ENCODE measurements at regions not wholly inside any gene's neighbourhood (a gene's known extent, or its start where the extent isn't known, plus 50 kb on each side); places are given as distances from the start of the nearest gene placed in this dataset.

- DNase-seq: no peak
Observed at GRCh38 chr6:14709900-14710299, 536.0 kb upstream of the JARID2 start.

DNA sequence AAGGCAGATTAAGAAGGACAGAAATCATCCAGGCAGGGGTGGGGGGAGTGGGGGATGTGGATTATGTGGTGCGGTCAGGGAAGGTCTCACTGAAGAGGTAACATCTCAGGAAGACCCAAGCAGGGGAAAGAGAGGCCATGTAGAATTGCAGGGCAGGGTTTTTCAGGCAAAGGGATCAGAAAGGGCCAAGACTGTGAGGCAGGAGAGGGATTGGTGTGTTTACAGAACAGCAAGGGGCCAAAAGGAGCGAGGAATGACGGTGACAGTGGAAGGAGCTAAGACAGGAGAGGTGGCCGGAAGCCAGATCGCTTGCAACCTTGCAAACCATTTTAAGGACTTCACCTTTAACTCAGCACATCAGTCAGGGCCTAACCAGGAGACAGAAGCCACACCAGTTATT is 535.4 kb upstream of the JARID2 start:
- DNase-seq: no peak

DNA sequence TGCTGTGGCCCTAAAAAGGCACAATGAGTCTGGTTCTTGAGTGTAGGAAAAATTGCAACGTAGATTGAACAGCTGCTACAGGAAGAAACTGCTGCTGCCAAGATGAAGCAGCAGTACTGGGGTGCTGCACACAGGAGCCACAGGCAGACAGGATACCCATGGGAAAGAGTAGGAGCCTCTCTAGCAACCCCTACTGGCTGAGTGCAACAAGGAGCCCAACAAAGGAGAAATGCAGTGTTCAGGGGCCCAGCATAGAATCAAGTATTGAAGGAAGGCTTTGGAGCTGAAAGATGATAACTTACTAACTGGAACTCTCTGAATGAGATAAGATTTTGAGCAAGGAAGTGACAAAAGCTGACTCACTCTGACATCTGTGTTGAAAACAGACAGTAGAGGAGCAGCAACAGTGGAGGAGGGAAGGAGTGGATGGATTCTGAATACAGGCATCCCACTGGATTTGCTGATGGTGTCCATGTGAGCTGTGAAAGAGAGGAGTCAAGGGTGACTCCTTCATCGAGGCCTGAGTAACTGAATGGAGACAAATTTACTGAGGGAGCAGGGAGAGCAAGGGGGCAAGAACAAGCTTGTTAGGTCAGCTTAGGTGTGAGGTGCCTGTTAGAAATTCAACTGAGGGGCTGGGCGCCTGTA is 534.7 kb upstream of the JARID2 start:
- no peak for DNase-seq

DNA sequence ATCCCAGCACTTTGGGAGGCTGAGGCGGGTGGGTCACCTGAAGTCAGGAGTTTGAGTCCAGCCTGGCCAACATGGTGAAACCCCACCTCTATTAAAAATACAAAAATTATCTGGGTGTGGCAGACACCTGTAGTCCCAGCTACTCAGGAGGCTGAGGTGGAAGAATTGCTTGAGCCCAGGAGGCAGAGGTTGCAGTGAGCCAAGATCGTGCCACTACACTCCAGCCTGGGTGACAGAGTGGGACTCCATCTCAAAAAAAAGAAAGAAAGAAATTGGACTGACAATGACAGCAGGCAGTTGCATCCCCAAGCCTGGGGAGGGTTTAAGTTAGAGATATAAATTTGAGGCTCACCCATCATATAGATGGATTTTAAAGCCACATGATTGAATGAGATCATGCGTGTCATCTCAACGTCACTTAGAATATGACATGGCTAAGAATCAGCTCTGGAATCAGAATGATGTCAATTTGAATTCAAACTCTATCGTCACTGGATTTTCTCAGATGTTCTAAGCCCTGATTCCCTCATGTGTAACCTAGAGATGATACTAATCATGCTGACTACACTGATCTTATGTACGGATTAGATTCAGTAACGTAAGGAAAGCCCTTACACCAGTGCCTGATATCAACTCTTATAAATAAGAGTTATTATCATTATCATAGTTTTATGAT is 534.0 kb upstream of the JARID2 start:
- no peak for DNase-seq

DNA sequence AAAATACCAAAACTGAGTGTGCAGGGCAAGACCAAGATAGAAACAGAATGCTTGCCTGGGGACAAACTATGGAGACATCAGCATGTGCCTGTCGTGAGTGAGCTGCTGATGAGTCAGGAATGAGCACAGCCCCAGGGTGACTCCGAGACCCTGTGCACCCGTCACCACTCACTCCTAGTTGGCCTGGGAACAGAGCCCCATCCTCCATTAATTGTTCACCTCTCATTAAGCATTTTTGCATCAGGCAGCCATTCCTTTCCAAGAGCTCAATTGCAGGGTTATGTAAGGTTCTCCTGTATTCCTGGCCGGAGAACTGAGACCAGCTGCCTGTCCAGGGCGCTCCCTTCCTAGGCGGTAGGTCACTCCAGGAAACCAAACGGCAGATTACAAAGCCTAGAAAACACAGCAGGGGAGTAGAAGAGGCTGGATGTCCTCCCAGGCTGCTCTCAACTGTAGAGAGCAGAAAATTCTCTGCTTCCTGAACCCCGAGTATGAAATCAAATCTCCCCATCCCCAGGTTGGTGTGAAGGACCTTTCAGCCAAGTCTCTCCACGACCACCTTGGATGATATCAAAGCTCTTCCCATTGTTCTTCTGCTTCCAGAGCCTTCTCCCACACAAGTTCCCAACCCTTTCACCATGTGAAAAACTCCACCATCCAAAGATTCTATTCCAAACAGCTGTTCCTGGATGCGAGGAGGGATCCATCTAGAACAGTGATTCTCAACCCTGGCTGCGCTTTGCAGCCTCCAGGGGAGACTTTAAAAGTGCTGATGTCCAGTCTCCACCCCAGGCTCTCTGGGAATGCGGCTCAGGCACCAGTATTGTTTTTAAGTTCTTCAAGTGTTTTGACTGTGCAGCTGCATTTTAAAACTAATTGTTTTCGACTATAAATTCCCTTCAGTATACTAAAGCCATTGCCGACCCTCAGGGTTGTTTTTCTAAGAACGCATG is 532.6 kb upstream of the JARID2 start:
- DNase-seq: no peak

DNA sequence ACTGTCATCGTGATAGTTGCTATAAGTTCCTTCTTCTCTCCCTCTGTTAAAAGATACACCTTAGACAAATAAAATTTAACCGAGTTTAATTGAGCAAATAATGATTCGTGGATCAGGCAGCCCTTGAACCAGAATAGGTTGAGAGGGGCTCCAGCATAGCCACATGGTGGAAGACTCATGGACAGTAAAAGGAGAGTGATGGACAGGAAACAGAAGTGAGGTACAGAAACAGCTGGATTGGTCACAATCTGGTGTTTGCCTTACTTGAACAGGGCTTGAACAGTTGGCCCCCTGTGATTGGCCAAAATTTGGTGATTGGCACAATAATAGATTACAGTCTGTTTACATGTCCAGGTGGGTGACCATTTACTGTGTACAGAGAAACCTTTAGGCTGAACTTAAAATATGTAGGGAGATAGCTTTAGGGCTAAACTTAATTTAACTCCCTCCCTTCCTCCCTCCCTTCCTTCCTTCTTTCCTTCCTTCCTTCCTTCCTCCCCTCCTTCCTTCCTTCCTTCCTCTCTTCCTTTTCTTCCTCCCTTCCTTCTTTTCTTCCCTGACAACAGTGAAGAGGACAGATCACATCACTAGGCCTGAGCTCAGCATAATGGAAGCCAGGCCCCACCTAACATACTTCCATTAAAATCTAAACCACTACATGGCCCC is 531.8 kb upstream of the JARID2 start:
- DNase-seq: no peak

GRCh38 chr6:14715076-14715475 is 530.8 kb upstream of the JARID2 start:
- no peak for DNase-seq

DNA sequence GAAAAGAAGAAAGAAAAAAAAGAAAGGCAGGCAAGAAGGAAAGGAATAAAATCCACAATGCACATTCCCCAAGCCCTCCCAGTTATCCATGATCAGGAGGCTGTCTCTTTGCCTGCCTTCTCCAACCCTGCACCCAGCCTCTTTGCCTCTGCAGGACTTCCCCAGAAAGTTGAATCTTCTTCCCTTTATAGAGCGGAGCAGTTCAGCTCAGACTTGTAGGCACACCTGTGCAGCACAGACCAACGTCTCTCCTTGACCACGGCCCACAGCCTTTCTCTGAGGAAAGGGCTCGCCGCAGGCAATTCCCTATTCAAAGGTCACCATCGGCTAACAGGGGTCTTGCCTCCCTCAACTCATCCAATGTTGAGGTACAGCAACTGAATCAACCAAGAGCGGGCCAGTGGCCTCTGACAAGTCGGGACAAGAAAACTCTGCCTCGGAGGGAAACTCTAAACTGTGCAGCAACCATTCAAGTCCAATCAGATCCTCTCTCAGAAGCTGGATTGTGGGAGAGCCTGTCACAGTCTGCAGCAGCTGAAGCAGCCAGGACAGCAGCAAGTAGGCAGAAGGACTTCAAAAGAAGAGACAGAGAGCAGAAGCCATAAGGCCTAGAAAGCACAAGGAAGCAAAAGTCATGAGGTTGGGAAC is 529.2 kb upstream of the JARID2 start:
- no peak for DNase-seq

DNA sequence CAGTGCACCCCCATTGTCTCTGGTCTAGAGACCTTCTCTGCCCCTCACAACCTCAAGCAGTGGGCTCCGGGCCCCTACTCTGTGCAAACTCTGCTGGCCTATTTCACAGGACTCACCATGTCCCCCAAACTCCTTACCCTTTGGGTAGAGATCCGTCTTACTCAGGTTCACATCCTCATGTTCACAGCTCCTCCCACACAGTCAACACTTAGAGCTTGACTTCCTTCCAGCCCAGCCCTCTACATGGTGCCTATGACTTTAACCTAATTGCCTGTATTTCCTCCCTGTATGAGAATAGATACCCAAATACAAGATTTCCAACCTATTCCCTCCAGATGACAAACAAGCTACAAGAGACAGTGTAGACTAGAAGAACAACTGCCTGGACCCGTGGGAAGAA is 528.6 kb upstream of the JARID2 start:
- DNase-seq: no peak

GRCh38 chr6:14718861-14719260 is 527.0 kb upstream of the JARID2 start:
- no peak for DNase-seq

GRCh38 chr6:14719270-14719669 is 526.6 kb upstream of the JARID2 start:
- no peak for DNase-seq

GRCh38 chr6:14720411-14721102 is 525.3 kb upstream of the JARID2 start:
- no peak for DNase-seq

DNA sequence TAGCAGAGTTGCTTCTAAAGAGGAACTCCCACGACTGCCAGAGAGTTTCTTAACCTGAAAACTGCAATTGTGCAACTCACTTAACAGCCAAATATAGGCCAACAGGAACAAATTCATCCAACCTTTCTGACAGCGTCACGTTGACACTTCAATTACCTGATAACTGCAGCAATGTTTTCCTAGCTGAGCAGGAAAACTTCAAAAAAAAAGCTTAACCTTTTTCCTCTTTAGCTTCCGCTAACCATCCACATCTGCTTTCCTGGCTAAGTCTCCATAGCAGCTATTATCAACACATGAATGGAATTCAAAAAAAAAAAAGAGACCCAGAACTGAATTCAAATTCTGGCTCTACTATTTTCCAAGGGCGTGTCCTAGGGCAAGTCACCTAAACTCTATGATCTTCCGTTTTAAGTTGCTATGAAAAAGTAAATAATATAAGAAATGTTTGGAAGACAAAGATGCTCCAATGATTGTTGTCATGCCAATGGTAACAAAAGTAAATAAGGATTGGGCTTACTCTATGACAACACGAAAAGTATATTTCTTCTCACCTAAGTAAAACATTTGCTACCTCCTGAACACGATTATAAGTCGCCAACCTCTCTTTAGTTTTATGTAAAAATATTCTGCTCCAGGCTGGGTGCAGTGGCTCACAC is 524.6 kb upstream of the JARID2 start:
- DNase-seq: peak; percentile 23

DNA sequence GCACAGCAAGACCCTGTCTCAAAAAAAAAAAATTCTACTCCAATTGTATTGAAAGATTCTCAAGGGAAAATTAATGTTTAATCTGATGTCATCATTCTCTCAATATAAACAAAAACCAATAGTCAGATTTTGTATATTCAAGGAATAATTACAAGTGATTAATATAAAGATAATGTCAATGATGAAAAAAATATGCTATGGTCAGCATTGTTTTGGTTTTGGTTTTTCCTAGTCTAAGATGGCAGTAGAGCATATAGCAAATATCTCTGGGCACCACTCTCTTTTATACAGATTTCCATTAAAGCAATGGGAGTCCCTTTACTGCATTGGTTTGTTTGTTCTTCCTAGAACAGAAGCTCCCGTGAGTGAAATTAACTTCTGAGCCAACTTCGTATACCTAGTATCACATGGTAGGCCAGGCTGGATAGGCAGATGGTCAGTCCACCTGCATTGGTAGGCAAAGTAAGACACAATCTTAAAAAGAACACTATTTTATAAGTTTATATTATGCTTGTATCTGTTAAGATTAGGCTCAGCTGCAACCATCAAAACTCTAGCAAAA is 523.8 kb upstream of the JARID2 start:
- no peak for DNase-seq

DNA sequence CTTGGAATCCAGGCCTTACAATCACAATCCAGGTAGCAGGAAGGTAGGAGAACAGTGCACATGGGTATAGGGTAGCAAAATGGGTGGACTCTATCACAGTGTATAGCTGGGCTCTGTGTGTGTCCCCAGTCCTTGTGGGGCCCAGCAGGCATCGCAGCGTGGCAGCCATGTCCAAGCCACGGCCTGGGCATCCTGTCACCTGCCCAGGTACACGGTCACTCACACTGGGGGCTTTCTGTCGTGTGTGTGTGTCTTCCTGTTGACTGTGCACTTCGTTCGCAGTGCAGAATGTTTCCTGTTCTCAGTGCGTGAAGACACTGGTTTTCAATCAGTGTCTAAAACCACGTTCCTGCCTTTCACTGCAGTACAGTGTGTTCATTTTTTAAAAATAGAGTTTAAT is 523.2 kb upstream of the JARID2 start:
- no peak for DNase-seq

GRCh38 chr6:14723535-14724086 is 522.3 kb upstream of the JARID2 start:
- no peak for DNase-seq

DNA sequence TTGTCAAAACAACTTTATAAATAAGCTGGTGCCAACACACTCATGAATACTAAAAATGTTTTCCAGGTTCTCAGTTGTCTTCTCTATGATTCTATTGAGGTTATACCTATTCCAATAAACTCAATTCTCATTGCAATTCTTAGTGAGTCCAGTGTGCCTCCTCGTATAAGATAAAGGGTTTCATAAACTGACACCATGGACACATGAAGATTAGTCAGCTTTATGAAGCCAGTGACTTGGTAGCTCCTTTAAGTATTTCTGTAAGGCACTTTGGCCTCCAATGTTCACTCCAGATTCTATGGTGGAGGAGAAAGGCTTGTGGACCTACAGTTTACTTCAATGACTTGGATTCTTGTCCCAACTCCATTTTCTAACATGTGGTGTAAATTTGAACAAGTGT is 521.3 kb upstream of the JARID2 start:
- DNase-seq: no peak

- DNase-seq: no peak
Observed at GRCh38 chr6:14726816-14727493, 518.9 kb upstream of the JARID2 start.

GRCh38 chr6:14727494-14728395 is 518.1 kb upstream of the JARID2 start:
- no peak for DNase-seq
